ENCODE measurements at regions not wholly inside any gene's neighbourhood (a gene's known extent, or its start where the extent isn't known, plus 50 kb on each side); places are given as distances from the start of the nearest gene placed in this dataset.

DNA sequence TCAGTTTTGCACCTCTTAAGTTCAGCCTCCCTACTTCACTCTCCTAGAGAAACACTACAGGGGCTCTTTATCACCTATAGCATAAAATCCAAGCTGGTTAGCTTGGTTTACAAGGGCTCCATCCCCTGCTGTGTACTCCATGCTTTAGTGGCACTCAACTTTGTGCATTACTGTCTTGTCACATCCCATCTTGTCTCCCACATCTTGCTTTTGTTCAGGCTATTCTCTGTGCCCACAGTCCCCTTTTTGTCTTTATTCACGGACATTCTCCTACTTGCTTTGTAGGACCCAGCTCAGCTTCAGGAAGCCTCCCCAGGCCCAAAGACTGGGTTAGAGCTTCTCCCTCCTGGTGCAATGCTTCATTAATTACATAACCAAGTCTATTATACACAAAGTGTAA lies 107.9 kb upstream of the SPACA1 start:
- no peak for TF ChIP-seq EZH2 (IDR thresholded peaks at IDR 0.05; ENCODE audit: insufficient read depth, poor library complexity, severe bottlenecking)
- TF ChIP-seq EZH2phosphoT487 (IDR thresholded peaks at IDR 0.05; ENCODE audit: insufficient read depth, low read depth), result no peak

Measured in GM23248 (cell line).